ENCODE measurements at regions not wholly inside any gene's neighbourhood (a gene's known extent, or its start where the extent isn't known, plus 50 kb on each side); places are given as distances from the start of the nearest gene placed in this dataset.

- TF ChIP-seq, protein P1, sequence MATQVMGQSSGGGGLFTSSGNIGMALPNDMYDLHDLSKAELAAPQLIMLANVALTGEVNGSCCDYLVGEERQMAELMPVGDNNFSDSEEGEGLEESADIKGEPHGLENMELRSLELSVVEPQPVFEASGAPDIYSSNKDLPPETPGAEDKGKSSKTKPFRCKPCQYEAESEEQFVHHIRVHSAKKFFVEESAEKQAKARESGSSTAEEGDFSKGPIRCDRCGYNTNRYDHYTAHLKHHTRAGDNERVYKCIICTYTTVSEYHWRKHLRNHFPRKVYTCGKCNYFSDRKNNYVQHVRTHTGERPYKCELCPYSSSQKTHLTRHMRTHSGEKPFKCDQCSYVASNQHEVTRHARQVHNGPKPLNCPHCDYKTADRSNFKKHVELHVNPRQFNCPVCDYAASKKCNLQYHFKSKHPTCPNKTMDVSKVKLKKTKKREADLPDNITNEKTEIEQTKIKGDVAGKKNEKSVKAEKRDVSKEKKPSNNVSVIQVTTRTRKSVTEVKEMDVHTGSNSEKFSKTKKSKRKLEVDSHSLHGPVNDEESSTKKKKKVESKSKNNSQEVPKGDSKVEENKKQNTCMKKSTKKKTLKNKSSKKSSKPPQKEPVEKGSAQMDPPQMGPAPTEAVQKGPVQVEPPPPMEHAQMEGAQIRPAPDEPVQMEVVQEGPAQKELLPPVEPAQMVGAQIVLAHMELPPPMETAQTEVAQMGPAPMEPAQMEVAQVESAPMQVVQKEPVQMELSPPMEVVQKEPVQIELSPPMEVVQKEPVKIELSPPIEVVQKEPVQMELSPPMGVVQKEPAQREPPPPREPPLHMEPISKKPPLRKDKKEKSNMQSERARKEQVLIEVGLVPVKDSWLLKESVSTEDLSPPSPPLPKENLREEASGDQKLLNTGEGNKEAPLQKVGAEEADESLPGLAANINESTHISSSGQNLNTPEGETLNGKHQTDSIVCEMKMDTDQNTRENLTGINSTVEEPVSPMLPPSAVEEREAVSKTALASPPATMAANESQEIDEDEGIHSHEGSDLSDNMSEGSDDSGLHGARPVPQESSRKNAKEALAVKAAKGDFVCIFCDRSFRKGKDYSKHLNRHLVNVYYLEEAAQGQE (IDR thresholded peaks at IDR 0.05; ENCODE audit: unreplicated experiment): no peak
- TF ChIP-seq ZNF114 (CRISPR knock-in tag; IDR thresholded peaks at IDR 0.05): no peak
- TF ChIP-seq CREB1 (CRISPR knock-in tag; IDR thresholded peaks at IDR 0.05; ENCODE audit: low read depth): no peak
- no peak for TF ChIP-seq STAT1 (IDR thresholded peaks at IDR 0.05; ENCODE audit: unreplicated experiment)
- no peak overlapping the region for H3K4me3 ChIP-seq
- H3K27me3 ChIP-seq (ENCODE audit: insufficient read depth): no peaks in the 10 kb centered on the region
- H3K79me2 ChIP-seq (replicated peaks; ENCODE audit: insufficient read depth): no peaks in the 10 kb centered on the region
- no peak for DNase-seq (ENCODE audit: low spot score)
- no peak overlapping the region for H2AFZ ChIP-seq
- H3K9me2 ChIP-seq (ENCODE audit: insufficient read depth): no peaks in the 10 kb centered on the region
- no peak overlapping the region for H3K4me3 Mint-ChIP-seq
- H3K27ac ChIP-seq (ENCODE audit: low read depth): no peak overlapping the region
- no peaks in the 10 kb centered on the region; the same call in 2 of the 3 replicates for H3K9me3 Mint-ChIP-seq
- no peak overlapping the region for H3K27ac Mint-ChIP-seq
- no peaks in the 10 kb centered on the region for H3K36me3 ChIP-seq (ENCODE audit: insufficient read depth)
- H4K20me1 ChIP-seq (replicated peaks; ENCODE audit: insufficient read depth): no peaks in the 10 kb centered on the region
- H3K4me1 Mint-ChIP-seq: peaks cover 21% of the 10 kb centered on the region
- H3K27me3 Mint-ChIP-seq (ENCODE audit: insufficient read depth, low read depth, poor library complexity): peaks cover 8% of the 10 kb centered on the region
- no peak overlapping the region for H3K4me2 ChIP-seq
- no peaks in the 10 kb centered on the region for H3K36me3 Mint-ChIP-seq (ENCODE audit: low read depth)
- H3K4me1 ChIP-seq (ENCODE audit: insufficient read depth): peaks cover 6% of the 10 kb centered on the region; the same call in 1 of the 2 replicates
- no peaks in the 10 kb centered on the region for H3F3A ChIP-seq (replicated peaks; ENCODE audit: low read depth)
- no peak for ATAC-seq
Observed at GRCh38 chr18:38007026-38007425, 441.4 kb upstream of the CELF4 start.

DNA sequence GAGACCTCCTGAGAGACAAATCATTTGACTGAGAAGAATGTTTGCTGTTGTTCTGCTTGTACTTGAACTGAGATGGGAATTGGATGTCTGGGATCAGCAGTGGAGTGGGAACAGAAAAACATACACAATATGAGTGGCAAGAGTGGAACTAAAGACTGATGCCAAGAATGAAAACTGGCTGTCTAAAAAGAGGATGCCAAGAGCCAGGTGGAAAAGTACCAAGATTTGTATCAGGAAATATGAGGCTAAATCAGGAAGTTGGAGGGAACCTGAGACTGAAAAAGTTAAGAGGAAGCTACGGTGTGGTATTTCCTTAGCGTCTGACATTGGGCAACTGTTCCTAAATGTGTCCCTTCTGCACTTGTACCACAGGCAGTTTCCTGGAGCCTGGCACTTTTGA, 440.9 kb upstream of the CELF4 start:
- ATAC-seq (no peak), DNase-seq (ENCODE audit: low spot score) (no peak)
- Histone ChIP-seq H4K20me1 (replicated peaks; ENCODE audit: insufficient read depth) (no peaks in the 10 kb centered on the region), H3F3A (replicated peaks; ENCODE audit: low read depth) (no peaks in the 10 kb centered on the region), H3K4me2 (no peak overlapping the region), H3K4me3 (no peak overlapping the region), H3K4me1 (ENCODE audit: insufficient read depth) (peaks cover 10% of the 10 kb centered on the region), H2AFZ (no peak overlapping the region), H3K9me2 (ENCODE audit: insufficient read depth) (no peaks in the 10 kb centered on the region), H3K27ac (ENCODE audit: low read depth) (no peak overlapping the region), H3K79me2 (replicated peaks; ENCODE audit: insufficient read depth) (no peaks in the 10 kb centered on the region), H3K27me3 (ENCODE audit: insufficient read depth) (no peaks in the 10 kb centered on the region), H3K36me3 (ENCODE audit: insufficient read depth) (no peaks in the 10 kb centered on the region)
- H3K4me3 Mint-ChIP-seq: no peak overlapping the region
- no peaks in the 10 kb centered on the region; the same call in 2 of the 3 replicates for H3K9me3 Mint-ChIP-seq
- H3K27ac Mint-ChIP-seq: no peak overlapping the region
- H3K4me1 Mint-ChIP-seq: peaks cover 20% of the 10 kb centered on the region
- H3K36me3 Mint-ChIP-seq (ENCODE audit: low read depth): no peaks in the 10 kb centered on the region
- H3K27me3 Mint-ChIP-seq (ENCODE audit: insufficient read depth, low read depth, poor library complexity): peaks cover 7% of the 10 kb centered on the region
- TF ChIP-seq, protein P2, sequence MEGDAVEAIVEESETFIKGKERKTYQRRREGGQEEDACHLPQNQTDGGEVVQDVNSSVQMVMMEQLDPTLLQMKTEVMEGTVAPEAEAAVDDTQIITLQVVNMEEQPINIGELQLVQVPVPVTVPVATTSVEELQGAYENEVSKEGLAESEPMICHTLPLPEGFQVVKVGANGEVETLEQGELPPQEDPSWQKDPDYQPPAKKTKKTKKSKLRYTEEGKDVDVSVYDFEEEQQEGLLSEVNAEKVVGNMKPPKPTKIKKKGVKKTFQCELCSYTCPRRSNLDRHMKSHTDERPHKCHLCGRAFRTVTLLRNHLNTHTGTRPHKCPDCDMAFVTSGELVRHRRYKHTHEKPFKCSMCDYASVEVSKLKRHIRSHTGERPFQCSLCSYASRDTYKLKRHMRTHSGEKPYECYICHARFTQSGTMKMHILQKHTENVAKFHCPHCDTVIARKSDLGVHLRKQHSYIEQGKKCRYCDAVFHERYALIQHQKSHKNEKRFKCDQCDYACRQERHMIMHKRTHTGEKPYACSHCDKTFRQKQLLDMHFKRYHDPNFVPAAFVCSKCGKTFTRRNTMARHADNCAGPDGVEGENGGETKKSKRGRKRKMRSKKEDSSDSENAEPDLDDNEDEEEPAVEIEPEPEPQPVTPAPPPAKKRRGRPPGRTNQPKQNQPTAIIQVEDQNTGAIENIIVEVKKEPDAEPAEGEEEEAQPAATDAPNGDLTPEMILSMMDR (conservative IDR thresholded peaks at IDR 0.05; ENCODE audit: low read depth in 2 of 2): no peak
- TF ChIP-seq JUNB (IDR thresholded peaks at IDR 0.05; ENCODE audit: unreplicated experiment): no peak
- TF ChIP-seq POLR2AphosphoS5 (IDR thresholded peaks at IDR 0.05; ENCODE audit: low read depth): no peak
- no peak for TF ChIP-seq EZH2phosphoT487 (IDR thresholded peaks at IDR 0.05; ENCODE audit: unreplicated experiment)
- TF ChIP-seq, protein P1 (IDR thresholded peaks at IDR 0.05; ENCODE audit: unreplicated experiment): no peak

All from GM23338 (cell line).